ENCODE measurements at regions not wholly inside any gene's neighbourhood (a gene's known extent, or its start where the extent isn't known, plus 50 kb on each side); places are given as distances from the start of the nearest gene placed in this dataset.

DNA sequence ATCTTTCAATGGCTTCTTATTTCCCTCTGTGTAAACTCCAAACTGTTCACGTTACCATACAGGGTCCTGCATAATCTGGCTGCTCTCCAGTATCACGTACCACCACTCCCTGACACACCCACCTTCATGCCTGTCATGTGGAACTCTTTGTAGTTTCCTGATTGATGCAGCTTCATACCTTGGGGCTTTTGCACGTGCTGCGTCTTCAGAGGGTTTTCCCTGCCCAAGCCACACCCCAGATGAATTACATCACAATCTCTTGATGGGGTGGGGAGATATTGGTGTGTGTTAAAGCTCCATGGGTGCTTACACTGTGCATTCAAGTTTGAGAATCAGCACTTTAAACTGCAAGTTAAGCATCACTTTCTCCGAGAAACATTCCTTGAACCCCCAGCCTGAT, 101.9 kb downstream of the CT47B1 start:
- TF ChIP-seq, protein P1, sequence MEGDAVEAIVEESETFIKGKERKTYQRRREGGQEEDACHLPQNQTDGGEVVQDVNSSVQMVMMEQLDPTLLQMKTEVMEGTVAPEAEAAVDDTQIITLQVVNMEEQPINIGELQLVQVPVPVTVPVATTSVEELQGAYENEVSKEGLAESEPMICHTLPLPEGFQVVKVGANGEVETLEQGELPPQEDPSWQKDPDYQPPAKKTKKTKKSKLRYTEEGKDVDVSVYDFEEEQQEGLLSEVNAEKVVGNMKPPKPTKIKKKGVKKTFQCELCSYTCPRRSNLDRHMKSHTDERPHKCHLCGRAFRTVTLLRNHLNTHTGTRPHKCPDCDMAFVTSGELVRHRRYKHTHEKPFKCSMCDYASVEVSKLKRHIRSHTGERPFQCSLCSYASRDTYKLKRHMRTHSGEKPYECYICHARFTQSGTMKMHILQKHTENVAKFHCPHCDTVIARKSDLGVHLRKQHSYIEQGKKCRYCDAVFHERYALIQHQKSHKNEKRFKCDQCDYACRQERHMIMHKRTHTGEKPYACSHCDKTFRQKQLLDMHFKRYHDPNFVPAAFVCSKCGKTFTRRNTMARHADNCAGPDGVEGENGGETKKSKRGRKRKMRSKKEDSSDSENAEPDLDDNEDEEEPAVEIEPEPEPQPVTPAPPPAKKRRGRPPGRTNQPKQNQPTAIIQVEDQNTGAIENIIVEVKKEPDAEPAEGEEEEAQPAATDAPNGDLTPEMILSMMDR (IDR thresholded peaks at IDR 0.05), result no peak
- TF ChIP-seq POLR2A (IDR thresholded peaks at IDR 0.05), result no peak
